H1 (cell line): ENCODE measurements at regions not wholly inside any gene's neighbourhood (a gene's known extent, or its start where the extent isn't known, plus 50 kb on each side); places are given as distances from the start of the nearest gene placed in this dataset.

ENCODE experiments used
- CHD2 ChIP-seq: IDR thresholded peaks from 2 replicates; pipeline ENCODE4 v1.6.1; 2012; ENCODE audit warnings: low read length, improper control_type of control experiment
- CTCF ChIP-seq, 3 experiments: IDR thresholded peaks; 1 replicate in 2 of 3; 2 replicates in 1 of 3; pipeline versions ENCODE4 v1.5.1 to v1.6.1; 2011; ENCODE audit warnings: low read length in 3 of 3, mild to moderate bottlenecking in 3 of 3, inconsistent platforms in 2 of 3, low read depth in 1 of 3, moderate library complexity in 1 of 3; ENCODE audit not compliant: insufficient read depth in 1 of 3; ENCODE audit errors: control extremely low read depth in 1 of 3

- TF ChIP-seq CTCF (IDR thresholded peaks at IDR 0.05; ENCODE audit: control extremely low read depth in 1 of 3, insufficient read depth in 1 of 3, low read depth in 1 of 3, low read length in 3 of 3), result no peak
- TF ChIP-seq CHD2, result no peak
Measured at GRCh38 chr3:81998139-81998755, 236.8 kb upstream of the GBE1 start.
